B cell (primary cell): ENCODE measurements at regions not wholly inside any gene's neighbourhood (a gene's known extent, or its start where the extent isn't known, plus 50 kb on each side); places are given as distances from the start of the nearest gene placed in this dataset.

Source experiments
- ATAC-seq: fragments of 200-7000 bp; cut with Tn5 transposase; one replicate; pipeline ENCODE4 v1.10.0; 2021; ENCODE audit warnings: low read depth, mild to moderate bottlenecking, moderate number of reproducible peaks, moderate library complexity
- CTCF ChIA-PET: fragments of 350-600 bp; sonication (Branson Sonifier 250); formaldehyde crosslinking; loops from one replicate; lab custom pipeline; 2021; ENCODE audit warnings: antibody characterized with exemption, inconsistent platforms; lab: Charles Lee
- POLR2A ChIA-PET: fragments of 350-600 bp; sonication (Branson Sonifier 250); formaldehyde crosslinking; loops from one replicate; lab custom pipeline; 2021; ENCODE audit warnings: antibody characterized with exemption; lab: Charles Lee
- DNase-seq: peaks from one replicate; pipeline ENCODE4 v3.0.0; 2013
- H2AFZ ChIP-seq: 2 replicates; pipeline ENCODE4 v1.6.1; 2012; ENCODE audit warnings: mild to moderate bottlenecking, low read depth, low read length; ENCODE audit not compliant: insufficient read depth, poor library complexity, severe bottlenecking
- H3K27ac ChIP-seq, 2 donors: 1 replicate in 1 of 2; 2 replicates in 1 of 2; pipeline ENCODE4 v1.5.1; 2012 to 2013; ENCODE audit warnings: low read length in 2 of 2, mild to moderate bottlenecking in 2 of 2, moderate library complexity in 1 of 2
- H3K27me3 ChIP-seq, 4 experiments: fragments of 200-600 bp in 1 of 4; sonication (generic) in 1 of 4; replicated peaks in 1 of 4; 1 replicate in 2 of 4; 2 replicates in 2 of 4; pipeline versions ENCODE4 v1.6.1 to v1.7.0; 2013 to 2016; ENCODE audit warnings: low read length in 3 of 4, mild to moderate bottlenecking in 2 of 4, mixed read lengths in 1 of 4, moderate library complexity in 1 of 4; ENCODE audit not compliant: insufficient read depth in 4 of 4, control insufficient read depth in 3 of 4; ENCODE audit errors: control extremely low read depth in 1 of 4
- H3K36me3 ChIP-seq, 2 experiments: replicated peaks in 1 of 2; 1 replicate in 1 of 2; 2 replicates in 1 of 2; pipeline versions ENCODE4 v1.6.1 to v1.7.1; 2013; ENCODE audit warnings: low read length in 1 of 2; ENCODE audit not compliant: insufficient read depth in 2 of 2, control insufficient read depth in 1 of 2; ENCODE audit errors: control extremely low read depth in 1 of 2, extremely low read depth in 1 of 2
- H3K4me1 ChIP-seq, 2 donors: fragments of 200-600 bp in 1 of 2; sonication (generic) in 1 of 2; 1 replicate in 1 of 2; 2 replicates in 1 of 2; pipeline versions ENCODE4 v1.5.1 to v1.6.1; 2013 to 2017; ENCODE audit warnings: low read length in 2 of 2; ENCODE audit not compliant: control insufficient read depth in 2 of 2, insufficient read depth in 2 of 2
- H3K4me2 ChIP-seq: replicated peaks from 2 replicates; pipeline ENCODE3; 2012; ENCODE audit warnings: mild to moderate bottlenecking, low read depth, low read length; ENCODE audit not compliant: poor library complexity, severe bottlenecking
- H3K4me3 ChIP-seq, 5 experiments: fragments of 200-600 bp in 1 of 5; sonication (generic) in 1 of 5; 1 replicate in 3 of 5; 2 replicates in 2 of 5; pipeline versions ENCODE4 v1.5.1 to v1.7.0; 2011 to 2016; ENCODE audit warnings: low read length in 4 of 5, mild to moderate bottlenecking in 4 of 5, low read depth in 2 of 5, control low read depth in 1 of 5, moderate library complexity in 1 of 5; ENCODE audit not compliant: insufficient read depth in 1 of 5; ENCODE audit errors: control extremely low read depth in 1 of 5, extremely low read depth in 1 of 5
- H3K79me2 ChIP-seq: fragments of 200-600 bp; sonication (generic); one replicate; pipeline ENCODE4 v1.6.0; 2016; ENCODE audit warnings: low read length; ENCODE audit not compliant: control insufficient read depth, insufficient read depth
- H3K9ac ChIP-seq: fragments of 200-600 bp; sonication (generic); 2 replicates; pipeline ENCODE4 v1.6.1; 2017; ENCODE audit warnings: mild to moderate bottlenecking, low read length, moderate library complexity
- H3K9me3 ChIP-seq, 3 donors: one replicate each; pipeline versions ENCODE4 v1.6.1 to v1.7.1; 2013; ENCODE audit warnings: low read length in 2 of 3; ENCODE audit not compliant: control insufficient read depth in 2 of 3, insufficient read depth in 1 of 3; ENCODE audit errors: control extremely low read depth in 1 of 3
- H4K20me1 ChIP-seq: 2 replicates; pipeline ENCODE4 v1.6.0; 2012; ENCODE audit warnings: mild to moderate bottlenecking, low read length; ENCODE audit not compliant: insufficient read depth, control insufficient read depth, poor library complexity, severe bottlenecking
- H3K27ac Mint-ChIP-seq: one replicate; pipeline ENCODE4 v1.8.0; 2021; ENCODE audit warnings: mixed read lengths
- H3K27me3 Mint-ChIP-seq: one replicate; pipeline ENCODE4 v1.8.0; 2021; ENCODE audit warnings: mixed read lengths
- H3K4me1 Mint-ChIP-seq: one replicate; pipeline ENCODE4 v1.8.0; 2021; ENCODE audit warnings: mixed read lengths
- H3K4me3 Mint-ChIP-seq: one replicate; pipeline ENCODE4 v1.8.0; 2021; ENCODE audit warnings: mixed read lengths
- H3K9me3 Mint-ChIP-seq: one replicate; pipeline ENCODE4 v1.8.0; 2022; ENCODE audit warnings: mixed read lengths; ENCODE audit not compliant: insufficient read depth
- EZH2 ChIP-seq: IDR thresholded peaks from 2 replicates; pipeline ENCODE4 v1.6.1; 2012; ENCODE audit warnings: borderline replicate concordance, low read depth, mild to moderate bottlenecking, moderate library complexity, low read length; ENCODE audit not compliant: insufficient read depth, poor library complexity, severe bottlenecking
- WGBS: methylation state at CpG from one replicate; pipeline ENCODE4 v1.1.5; 2013; ENCODE audit warnings: missing lambda C conversion rate; ENCODE audit not compliant: insufficient coverage; 5-methylcytosine and 5-hydroxymethylcytosine counted together
- intact Hi-C: fragments of 100-400 bp; cut with micrococcal nuclease; formaldehyde crosslinking; loops from one replicate; pipeline ENCODE4 v1.10.0; 2022
- TF ChIP-seq, protein P1 (sequence below): fragments of 200-600 bp; IDR thresholded peaks from one replicate; pipeline ENCODE4 v1.8.0; 2022; ENCODE audit warnings: antibody characterized with exemption, mild to moderate bottlenecking

DNA sequence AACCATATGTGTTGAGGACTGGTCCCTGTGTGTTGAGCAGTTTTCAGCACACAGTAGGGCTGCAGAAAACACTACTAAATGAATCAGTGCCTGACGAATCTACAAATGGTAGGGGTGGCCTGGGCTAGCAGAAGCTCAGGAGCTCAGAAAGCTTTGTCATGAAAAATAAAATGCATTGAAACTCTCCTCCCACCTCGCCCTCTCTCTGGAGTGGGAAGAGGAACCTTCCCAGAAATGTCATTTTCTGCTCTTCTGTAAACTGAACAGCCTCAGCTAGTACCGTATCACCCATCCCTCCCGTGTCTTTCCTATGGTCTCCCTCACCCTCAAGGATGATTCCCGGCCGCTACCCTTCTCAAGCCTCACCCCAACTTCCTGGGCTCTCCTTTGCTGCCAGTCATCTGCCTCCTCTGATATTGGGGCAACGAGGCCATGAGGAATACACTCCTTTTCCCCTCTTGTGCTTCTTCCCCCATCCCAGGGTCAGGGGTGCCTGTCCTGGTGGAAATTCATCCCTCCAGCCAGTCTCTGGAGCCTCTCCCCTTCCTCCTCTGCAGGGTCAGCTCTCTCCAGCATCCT lies 734.5 kb downstream of the PTPRU start:
- H3K4me1 ChIP-seq = no peaks in the 10 kb centered on the region
- H3K27ac ChIP-seq = no peak overlapping the region
- no peaks in the 10 kb centered on the region for H4K20me1 ChIP-seq
- H3K27ac Mint-ChIP-seq = no peak overlapping the region
- H3K4me2 ChIP-seq = no peak overlapping the region
- H3K9me3 ChIP-seq = peaks cover 0 to 5% (median 0%) of the 10 kb centered on the region in 3 donors
- no peaks in the 10 kb centered on the region for H3K79me2 ChIP-seq
- ChIA-PET POLR2A (no interaction called here), CTCF (no interaction called here)
- DNase-seq (no peak), ATAC-seq (no peak)
- intact Hi-C loops = no loop called here
- H3K27me3 Mint-ChIP-seq = peaks cover 7% of the 10 kb centered on the region
- H3K9ac ChIP-seq = no peak overlapping the region
- no peaks in the 10 kb centered on the region for H3K4me1 Mint-ChIP-seq
- H3K36me3 ChIP-seq = no peaks in the 10 kb centered on the region
- no peak overlapping the region for H3K4me3 Mint-ChIP-seq
- TF ChIP-seq, protein P1, sequence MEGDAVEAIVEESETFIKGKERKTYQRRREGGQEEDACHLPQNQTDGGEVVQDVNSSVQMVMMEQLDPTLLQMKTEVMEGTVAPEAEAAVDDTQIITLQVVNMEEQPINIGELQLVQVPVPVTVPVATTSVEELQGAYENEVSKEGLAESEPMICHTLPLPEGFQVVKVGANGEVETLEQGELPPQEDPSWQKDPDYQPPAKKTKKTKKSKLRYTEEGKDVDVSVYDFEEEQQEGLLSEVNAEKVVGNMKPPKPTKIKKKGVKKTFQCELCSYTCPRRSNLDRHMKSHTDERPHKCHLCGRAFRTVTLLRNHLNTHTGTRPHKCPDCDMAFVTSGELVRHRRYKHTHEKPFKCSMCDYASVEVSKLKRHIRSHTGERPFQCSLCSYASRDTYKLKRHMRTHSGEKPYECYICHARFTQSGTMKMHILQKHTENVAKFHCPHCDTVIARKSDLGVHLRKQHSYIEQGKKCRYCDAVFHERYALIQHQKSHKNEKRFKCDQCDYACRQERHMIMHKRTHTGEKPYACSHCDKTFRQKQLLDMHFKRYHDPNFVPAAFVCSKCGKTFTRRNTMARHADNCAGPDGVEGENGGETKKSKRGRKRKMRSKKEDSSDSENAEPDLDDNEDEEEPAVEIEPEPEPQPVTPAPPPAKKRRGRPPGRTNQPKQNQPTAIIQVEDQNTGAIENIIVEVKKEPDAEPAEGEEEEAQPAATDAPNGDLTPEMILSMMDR = no peak
- TF ChIP-seq EZH2 = no peak
- WGBS = 75% methylated on average over 6 of the region's 7 CpGs
- no peak overlapping the region for H2AFZ ChIP-seq
- no peaks in the 10 kb centered on the region for H3K27me3 ChIP-seq
- no peak overlapping the region for H3K4me3 ChIP-seq
- H3K9me3 Mint-ChIP-seq = no peaks in the 10 kb centered on the region

DNA sequence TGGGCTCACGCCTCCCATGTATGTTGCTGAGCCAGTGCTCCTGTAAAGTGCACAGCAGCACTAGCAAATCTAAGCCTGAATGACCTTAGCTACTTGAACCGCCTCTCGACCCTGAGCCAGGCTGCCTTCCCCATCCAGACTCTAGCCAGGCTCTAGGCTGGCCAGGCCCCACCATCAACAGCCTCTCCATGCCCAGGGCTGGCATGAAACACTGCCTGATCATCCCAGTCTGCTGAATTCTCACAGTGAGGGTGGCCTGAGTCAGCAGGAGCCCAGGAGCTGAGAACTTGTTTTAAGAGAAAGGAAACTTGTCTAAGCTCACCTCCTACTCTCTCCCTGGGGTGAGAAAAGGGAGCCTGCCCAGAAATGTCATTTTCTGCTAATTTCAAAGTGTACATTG lies 733.3 kb downstream of the PTPRU start:
- Histone ChIP-seq H3K4me1 (no peaks in the 10 kb centered on the region), H3K27ac (no peak overlapping the region), H3K9me3 (peaks cover 0 to 5% (median 0%) of the 10 kb centered on the region in 3 donors), H3K4me3 (no peak overlapping the region), H3K27me3 (no peaks in the 10 kb centered on the region), H3K9ac (no peak overlapping the region), H3K4me2 (no peak overlapping the region), H3K79me2 (no peaks in the 10 kb centered on the region), H2AFZ (no peak overlapping the region), H3K36me3 (no peaks in the 10 kb centered on the region), H4K20me1 (no peaks in the 10 kb centered on the region)
- H3K4me3 Mint-ChIP-seq = no peak overlapping the region
- intact Hi-C loops = no loop called here
- DNase-seq (no peak), ATAC-seq (no peak)
- TF ChIP-seq, protein P1 = no peak
- no peak for TF ChIP-seq EZH2
- ChIA-PET POLR2A (no interaction called here), CTCF (no interaction called here)
- peaks cover 7% of the 10 kb centered on the region for H3K27me3 Mint-ChIP-seq
- 33% methylated on average over 3 of the region's 3 CpGs for WGBS
- H3K4me1 Mint-ChIP-seq = no peaks in the 10 kb centered on the region
- no peak overlapping the region for H3K27ac Mint-ChIP-seq
- no peaks in the 10 kb centered on the region for H3K9me3 Mint-ChIP-seq
